GM06990 (cell line): ENCODE measurements at regions not wholly inside any gene's neighbourhood (a gene's known extent, or its start where the extent isn't known, plus 50 kb on each side); places are given as distances from the start of the nearest gene placed in this dataset.

Source experiments
- DNase-seq: peaks from one replicate; pipeline ENCODE4 v3.0.0-alpha.2; 2011; ENCODE audit not compliant: insufficient read length; ENCODE audit errors: extremely low read depth
- H3K27me3 ChIP-seq: replicated peaks from 2 replicates; pipeline ENCODE4 v1.6.0; 2011; ENCODE audit warnings: low read length; ENCODE audit not compliant: control insufficient read depth, insufficient read depth
- H3K36me3 ChIP-seq: 2 replicates; pipeline ENCODE4 v1.5.1; 2011; ENCODE audit warnings: low read length; ENCODE audit not compliant: control insufficient read depth, insufficient read depth
- H3K4me3 ChIP-seq: replicated peaks from 2 replicates; pipeline ENCODE4 v1.5.1; 2011; ENCODE audit warnings: low read depth, mild to moderate bottlenecking, control low read depth, low read length
- CTCF ChIP-seq: IDR thresholded peaks from 2 replicates; pipeline ENCODE4 v1.5.1; 2011; ENCODE audit warnings: low read length, control low read depth, mild to moderate bottlenecking, inconsistent platforms; ENCODE audit not compliant: insufficient read depth, poor library complexity, severe bottlenecking

GRCh38 chr7:114298011-114298410, 116.6 kb upstream of the FOXP2 start:
- Histone ChIP-seq H3K4me3 (no peak overlapping the region), H3K36me3 (no peaks in the 10 kb centered on the region), H3K27me3 (no peaks in the 10 kb centered on the region)
- TF ChIP-seq CTCF = no peak
- DNase-seq = no peak

DNA sequence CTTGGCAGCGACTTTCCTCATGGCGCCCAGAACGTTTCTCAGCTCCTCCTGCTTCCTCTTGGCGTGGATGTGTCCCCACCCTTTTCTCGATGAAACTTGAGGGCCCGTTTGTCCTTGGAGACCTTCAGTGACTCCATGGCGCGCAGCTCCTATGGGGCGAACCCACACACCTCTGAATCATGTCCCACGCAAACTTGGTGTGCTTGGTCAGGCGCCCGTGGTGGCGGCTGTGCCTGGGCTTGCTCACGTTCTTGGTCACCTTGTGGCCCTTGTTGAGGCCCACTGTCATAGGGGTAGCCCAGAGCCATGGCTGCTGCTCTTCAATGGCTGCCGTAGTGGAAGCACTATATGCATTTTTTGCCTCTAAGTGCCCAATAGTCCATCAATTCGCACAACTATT, 117.5 kb upstream of the FOXP2 start:
- Histone ChIP-seq H3K4me3 (no peak overlapping the region), H3K36me3 (no peaks in the 10 kb centered on the region), H3K27me3 (no peaks in the 10 kb centered on the region)
- no peak for TF ChIP-seq CTCF
- no peak for DNase-seq

- TF ChIP-seq CTCF = no peak
- no peak for DNase-seq
- H3K36me3 ChIP-seq = no peaks in the 10 kb centered on the region
- H3K4me3 ChIP-seq = no peak overlapping the region
- no peaks in the 10 kb centered on the region for H3K27me3 ChIP-seq
Observed at GRCh38 chr7:114295522-114295921, 119.1 kb upstream of the FOXP2 start.

DNA sequence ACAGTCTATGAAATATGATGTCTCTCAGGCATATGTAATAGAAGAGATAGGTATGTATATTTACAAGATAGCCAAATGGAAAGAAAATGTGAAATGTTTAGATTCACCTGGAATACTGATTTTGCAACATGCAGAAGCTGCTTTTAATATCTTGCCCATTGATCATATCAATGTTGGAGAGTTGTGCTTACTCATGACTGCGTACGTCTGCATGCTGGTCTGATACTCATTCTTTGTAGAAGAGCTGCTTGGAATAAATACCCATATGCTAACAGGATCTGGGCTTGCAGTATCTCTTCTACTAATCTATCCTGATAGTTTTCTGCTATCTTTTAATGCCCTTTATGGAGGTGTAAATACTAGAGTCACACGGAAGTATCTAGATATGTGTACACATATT, 120.6 kb upstream of the FOXP2 start:
- Histone ChIP-seq H3K27me3 (no peaks in the 10 kb centered on the region), H3K4me3 (no peak overlapping the region), H3K36me3 (no peaks in the 10 kb centered on the region)
- TF ChIP-seq CTCF = no peak
- no peak for DNase-seq

DNA sequence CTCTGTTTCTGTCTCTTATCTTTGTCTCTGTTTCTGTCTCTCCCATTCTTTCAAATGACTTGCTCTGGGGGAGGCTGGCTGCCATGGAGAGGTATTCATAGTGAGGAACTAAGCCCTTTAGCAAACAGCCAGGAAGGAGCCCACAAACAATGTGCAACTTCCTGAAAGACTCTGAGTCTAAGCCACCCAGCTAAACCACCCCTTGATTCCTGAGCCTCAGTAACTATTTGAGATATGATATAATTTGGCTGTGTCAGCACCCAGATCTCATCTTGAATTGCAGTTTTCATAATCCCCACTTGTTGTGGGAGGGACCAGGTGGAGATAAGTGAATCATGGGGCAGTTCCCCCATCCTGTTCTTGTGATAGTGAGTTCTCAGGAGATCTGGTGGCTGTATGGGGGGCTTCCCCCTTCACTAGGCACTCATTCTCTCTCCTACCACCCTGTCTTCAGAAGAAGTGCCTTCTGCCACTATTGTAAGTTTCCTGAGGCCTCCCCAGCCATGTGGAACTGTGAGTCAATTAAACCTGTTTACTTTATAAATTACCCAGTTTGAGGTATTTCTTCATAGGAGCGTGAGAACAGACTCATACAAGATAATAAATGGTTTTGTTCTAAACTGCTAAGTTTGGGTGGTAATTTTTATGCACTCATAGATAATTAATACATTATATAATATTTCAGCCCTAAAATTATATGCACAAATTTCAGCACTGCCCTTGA, 121.2 kb upstream of the FOXP2 start:
- H3K4me3 ChIP-seq = no peak overlapping the region
- no peaks in the 10 kb centered on the region for H3K27me3 ChIP-seq
- H3K36me3 ChIP-seq = no peaks in the 10 kb centered on the region
- DNase-seq = no peak
- TF ChIP-seq CTCF = no peak

DNA sequence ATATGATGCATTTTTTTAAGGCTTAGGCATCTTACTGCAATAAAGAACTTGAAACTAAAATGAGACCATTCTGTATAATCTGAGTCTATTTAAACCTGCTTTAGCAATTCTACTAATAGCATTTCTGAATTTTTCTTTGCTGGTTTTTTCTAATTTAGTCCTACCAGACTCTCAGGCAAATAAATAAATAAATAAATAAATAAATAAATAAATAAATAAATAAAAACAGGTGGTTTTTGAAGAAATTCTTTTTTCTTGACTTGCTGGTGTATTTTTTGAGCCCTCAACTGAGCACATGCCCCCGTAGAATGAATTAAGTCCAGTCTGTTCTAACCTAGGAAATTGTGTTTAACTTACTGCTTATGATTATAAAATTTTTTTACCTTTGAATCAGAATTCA, 134.7 kb upstream of the FOXP2 start:
- no peak for DNase-seq
- no peak overlapping the region for H3K4me3 ChIP-seq
- no peak for TF ChIP-seq CTCF

More for the DNA sequence above, 134.7 kb upstream of the FOXP2 start:
- H3K36me3 ChIP-seq = no peaks in the 10 kb centered on the region
- no peaks in the 10 kb centered on the region for H3K27me3 ChIP-seq
